Natural killer cell (primary cell): ENCODE measurements at regions not wholly inside any gene's neighbourhood (a gene's known extent, or its start where the extent isn't known, plus 50 kb on each side); places are given as distances from the start of the nearest gene placed in this dataset.

Source experiments
- ATAC-seq, 3 donors: fragments of 150-1000 bp in 2 of 3; fragments of 200-7000 bp in 1 of 3; cut with Tn5 transposase; 1 replicate in 1 of 3; 2 replicates in 2 of 3; pipeline ENCODE4 v1.10.0; 2021; ENCODE audit warnings: mild to moderate bottlenecking in 2 of 3, moderate library complexity in 2 of 3
- DNase-seq, 2 donors: peaks; one replicate each; pipeline versions ENCODE4 v3.0.0 to v3.0.0-alpha.2; 2013 to 2021; ENCODE audit warnings: mixed read lengths in 1 of 2
- H3K27ac ChIP-seq: one replicate; pipeline ENCODE4 v1.5.1; 2013; ENCODE audit warnings: mild to moderate bottlenecking, low read length
- H3K27me3 ChIP-seq: one replicate; pipeline ENCODE4 v1.6.1; 2013; ENCODE audit warnings: low read length; ENCODE audit not compliant: control insufficient read depth, insufficient read depth
- H3K36me3 ChIP-seq: one replicate; pipeline ENCODE4 v1.6.1; 2013; ENCODE audit warnings: low read length; ENCODE audit not compliant: control insufficient read depth, insufficient read depth
- H3K4me1 ChIP-seq: one replicate; pipeline ENCODE4 v1.6.1; 2013; ENCODE audit warnings: low read length; ENCODE audit not compliant: control insufficient read depth, insufficient read depth
- H3K4me3 ChIP-seq: one replicate; pipeline ENCODE4 v1.5.1; 2013; ENCODE audit warnings: low read length
- H3K9me3 ChIP-seq: one replicate; pipeline ENCODE4 v1.6.1; 2013; ENCODE audit warnings: low read length; ENCODE audit not compliant: control insufficient read depth, insufficient read depth
- H3K27ac Mint-ChIP-seq, 2 donors: one replicate each; pipeline ENCODE4 v1.8.0; 2022; ENCODE audit warnings: mild to moderate bottlenecking in 2 of 2, mixed read lengths in 2 of 2, moderate library complexity in 1 of 2
- H3K27me3 Mint-ChIP-seq, 2 donors: one replicate each; pipeline ENCODE4 v1.8.0; 2022; ENCODE audit warnings: low read depth in 2 of 2, mixed read lengths in 2 of 2
- H3K36me3 Mint-ChIP-seq: one replicate; pipeline ENCODE4 v1.8.0; 2022; ENCODE audit warnings: mixed read lengths
- H3K4me1 Mint-ChIP-seq, 2 donors: one replicate each; pipeline ENCODE4 v1.8.0; 2022; ENCODE audit warnings: mixed read lengths in 2 of 2
- H3K4me3 Mint-ChIP-seq: one replicate; pipeline ENCODE4 v1.8.0; 2022; ENCODE audit warnings: mild to moderate bottlenecking, moderate library complexity, mixed read lengths
- H3K9me3 Mint-ChIP-seq, 2 donors: one replicate each; pipeline ENCODE4 v1.8.0; 2022; ENCODE audit warnings: mixed read lengths in 2 of 2
- CTCF ChIP-seq: fragments of 200-600 bp; IDR thresholded peaks from one replicate; pipeline ENCODE4 v1.8.0; 2022; ENCODE audit warnings: antibody characterized with exemption
- WGBS: methylation state at CpG from one replicate; pipeline ENCODE4 v1.1.7; 2013; ENCODE audit warnings: missing lambda C conversion rate; ENCODE audit not compliant: insufficient coverage; 5-methylcytosine and 5-hydroxymethylcytosine counted together
- intact Hi-C: fragments of 100-400 bp; cut with micrococcal nuclease; formaldehyde crosslinking; loops from one replicate; pipeline ENCODE4 v1.14.2; 2022

- Histone ChIP-seq H3K4me1 (no peaks in the 10 kb centered on the region), H3K27ac (no peak overlapping the region), H3K36me3 (no peaks in the 10 kb centered on the region), H3K9me3 (no peaks in the 10 kb centered on the region), H3K4me3 (no peak overlapping the region), H3K27me3 (no peaks in the 10 kb centered on the region)
- H3K4me3 Mint-ChIP-seq = no peak overlapping the region
- no CpG with 5 or more reads among the region's 1 CpG for WGBS
- intact Hi-C loops = no loop called here
- H3K27ac Mint-ChIP-seq = no peak overlapping the region
- H3K4me1 Mint-ChIP-seq = no peaks in the 10 kb centered on the region
- no peak for DNase-seq
- H3K36me3 Mint-ChIP-seq = no peaks in the 10 kb centered on the region
- H3K27me3 Mint-ChIP-seq = no peaks in the 10 kb centered on the region
- TF ChIP-seq CTCF = no peak
- H3K9me3 Mint-ChIP-seq = peaks cover 3 to 4% of the 10 kb centered on the region in 2 donors
- no peak for ATAC-seq
These were observed 679.7 kb downstream of the METTL4 start for GRCh38 chr18:1891641-1892040.

- no peak for TF ChIP-seq CTCF
- Histone ChIP-seq H3K4me3 (no peak overlapping the region), H3K4me1 (no peaks in the 10 kb centered on the region), H3K9me3 (no peaks in the 10 kb centered on the region), H3K27ac (no peak overlapping the region), H3K36me3 (no peaks in the 10 kb centered on the region), H3K27me3 (no peaks in the 10 kb centered on the region)
- no peaks in the 10 kb centered on the region for H3K27me3 Mint-ChIP-seq
- H3K27ac Mint-ChIP-seq = no peak overlapping the region
- intact Hi-C loops = no loop called here
- peaks cover 2 to 4% of the 10 kb centered on the region in 2 donors for H3K9me3 Mint-ChIP-seq
- ATAC-seq (no peak), DNase-seq (no peak)
- H3K36me3 Mint-ChIP-seq = no peaks in the 10 kb centered on the region
- H3K4me1 Mint-ChIP-seq = no peaks in the 10 kb centered on the region
- no peak overlapping the region for H3K4me3 Mint-ChIP-seq
These were observed 679.1 kb downstream of the METTL4 start for GRCh38 chr18:1892191-1892590.

- Histone ChIP-seq H3K9me3 (no peaks in the 10 kb centered on the region), H3K4me1 (no peaks in the 10 kb centered on the region), H3K4me3 (no peak overlapping the region), H3K36me3 (no peaks in the 10 kb centered on the region), H3K27ac (no peak overlapping the region), H3K27me3 (no peaks in the 10 kb centered on the region)
- Mint-ChIP-seq H3K27me3 (no peaks in the 10 kb centered on the region), H3K4me1 (no peaks in the 10 kb centered on the region), H3K4me3 (no peak overlapping the region), H3K36me3 (no peaks in the 10 kb centered on the region), H3K27ac (no peak overlapping the region), H3K9me3 (peaks cover 4 to 7% of the 10 kb centered on the region in 2 donors)
- no peak for TF ChIP-seq CTCF
- no peak for DNase-seq
- no peak for ATAC-seq
- 75% methylated on average over 3 of the region's 4 CpGs for WGBS
- intact Hi-C loops = no loop called here
These were observed 675.7 kb downstream of the METTL4 start for GRCh38 chr18:1895456-1896185.

GRCh38 chr18:1906421-1906820 lies 664.9 kb downstream of the METTL4 start:
- DNase-seq (no peak), ATAC-seq (no peak)
- no peaks in the 10 kb centered on the region for H3K36me3 Mint-ChIP-seq
- intact Hi-C loops = no loop called here
- no peak overlapping the region for H3K4me3 Mint-ChIP-seq
- no peak for TF ChIP-seq CTCF
- H3K4me1 ChIP-seq = no peaks in the 10 kb centered on the region
- no peaks in the 10 kb centered on the region for H3K27me3 Mint-ChIP-seq
- 90% methylated on average over 1 of the region's 1 CpG for whole genome bisulfite sequencing
- H3K27ac Mint-ChIP-seq = no peak overlapping the region
- peaks cover 5% of the 10 kb centered on the region for H3K9me3 ChIP-seq
- no peaks in the 10 kb centered on the region for H3K27me3 ChIP-seq
- no peak overlapping the region for H3K27ac ChIP-seq
- no peaks in the 10 kb centered on the region for H3K4me1 Mint-ChIP-seq
- peaks cover 4 to 6% of the 10 kb centered on the region in 2 donors for H3K9me3 Mint-ChIP-seq
- no peaks in the 10 kb centered on the region for H3K36me3 ChIP-seq
- H3K4me3 ChIP-seq = no peak overlapping the region
